ENCODE measurements at regions not wholly inside any gene's neighbourhood (a gene's known extent, or its start where the extent isn't known, plus 50 kb on each side); places are given as distances from the start of the nearest gene placed in this dataset.

GRCh38 chr11:39149214-39149613 is 2310.2 kb downstream of the LRRC4C start:
- Mint-ChIP-seq H3K4me1 (ENCODE audit: low read depth) (no peaks in the 10 kb centered on the region), H3K27me3 (ENCODE audit: low read depth) (no peaks in the 10 kb centered on the region), H3K36me3 (ENCODE audit: low read depth) (no peaks in the 10 kb centered on the region), H3K9me3 (ENCODE audit: low read depth) (peaks cover 8% of the 10 kb centered on the region), H3K27ac (ENCODE audit: unreplicated experiment) (no peak overlapping the region), H3K4me3 (ENCODE audit: unreplicated experiment) (no peak overlapping the region)
- DNase-seq (ENCODE audit: low spot score): no peak
- TF ChIP-seq CTCF (IDR thresholded peaks at IDR 0.05): no peak

- Mint-ChIP-seq H3K4me1 (ENCODE audit: low read depth) (no peaks in the 10 kb centered on the region), H3K27me3 (ENCODE audit: low read depth) (peaks cover 3% of the 10 kb centered on the region), H3K36me3 (ENCODE audit: low read depth) (no peaks in the 10 kb centered on the region), H3K4me3 (ENCODE audit: unreplicated experiment) (no peak overlapping the region), H3K9me3 (ENCODE audit: low read depth) (peaks cover 3% of the 10 kb centered on the region), H3K27ac (ENCODE audit: unreplicated experiment) (no peak overlapping the region)
- no peak for DNase-seq (ENCODE audit: low spot score)
- no peak for TF ChIP-seq CTCF (IDR thresholded peaks at IDR 0.05)
Observed at GRCh38 chr11:39145346-39145745, 2314.1 kb downstream of the LRRC4C start.

- no peak for TF ChIP-seq CTCF (IDR thresholded peaks at IDR 0.05)
- Mint-ChIP-seq H3K27me3 (ENCODE audit: low read depth) (peaks cover 3% of the 10 kb centered on the region), H3K36me3 (ENCODE audit: low read depth) (no peaks in the 10 kb centered on the region), H3K27ac (ENCODE audit: unreplicated experiment) (no peak overlapping the region), H3K9me3 (ENCODE audit: low read depth) (no peaks in the 10 kb centered on the region), H3K4me1 (ENCODE audit: low read depth) (no peaks in the 10 kb centered on the region), H3K4me3 (ENCODE audit: unreplicated experiment) (no peak overlapping the region)
- DNase-seq (ENCODE audit: low spot score): no peak
Observed at GRCh38 chr11:39144351-39145130, 2314.9 kb downstream of the LRRC4C start.

- no peak for DNase-seq (ENCODE audit: low spot score)
- H3K4me3 Mint-ChIP-seq (ENCODE audit: unreplicated experiment): no peak overlapping the region
- H3K36me3 Mint-ChIP-seq (ENCODE audit: low read depth): no peaks in the 10 kb centered on the region
- H3K9me3 Mint-ChIP-seq (ENCODE audit: low read depth): peaks cover 3% of the 10 kb centered on the region
- H3K27me3 Mint-ChIP-seq (ENCODE audit: low read depth): peaks cover 3% of the 10 kb centered on the region
- TF ChIP-seq CTCF (IDR thresholded peaks at IDR 0.05): no peak
- no peak overlapping the region for H3K27ac Mint-ChIP-seq (ENCODE audit: unreplicated experiment)
- H3K4me1 Mint-ChIP-seq (ENCODE audit: low read depth): no peaks in the 10 kb centered on the region
Observed at GRCh38 chr11:39139581-39139980, 2319.9 kb downstream of the LRRC4C start.

- H3K27me3 Mint-ChIP-seq (ENCODE audit: low read depth): peaks cover under 1% of the 10 kb centered on the region
- no peak for TF ChIP-seq CTCF (IDR thresholded peaks at IDR 0.05)
- no peak for DNase-seq (ENCODE audit: low spot score)
- no peaks in the 10 kb centered on the region for H3K4me1 Mint-ChIP-seq (ENCODE audit: low read depth)
- no peaks in the 10 kb centered on the region for H3K36me3 Mint-ChIP-seq (ENCODE audit: low read depth)
- no peak overlapping the region for H3K27ac Mint-ChIP-seq (ENCODE audit: unreplicated experiment)
- H3K9me3 Mint-ChIP-seq (ENCODE audit: low read depth): peaks cover 2% of the 10 kb centered on the region
- H3K4me3 Mint-ChIP-seq (ENCODE audit: unreplicated experiment): no peak overlapping the region
Observed at GRCh38 chr11:39120890-39121289, 2338.6 kb downstream of the LRRC4C start.

All from chondrocyte (in vitro differentiated cells).